GM21576 (cell line): ENCODE measurements at regions not wholly inside any gene's neighbourhood (a gene's known extent, or its start where the extent isn't known, plus 50 kb on each side); places are given as distances from the start of the nearest gene placed in this dataset.

Experiments used
- ATAC-seq: cut with Tn5 transposase; IDR thresholded peaks from one replicate; pipeline ENCODE4 v1.9.1; 2021; ENCODE audit warnings: mild to moderate bottlenecking, moderate library complexity; ENCODE audit not compliant: unreplicated experiment

DNA sequence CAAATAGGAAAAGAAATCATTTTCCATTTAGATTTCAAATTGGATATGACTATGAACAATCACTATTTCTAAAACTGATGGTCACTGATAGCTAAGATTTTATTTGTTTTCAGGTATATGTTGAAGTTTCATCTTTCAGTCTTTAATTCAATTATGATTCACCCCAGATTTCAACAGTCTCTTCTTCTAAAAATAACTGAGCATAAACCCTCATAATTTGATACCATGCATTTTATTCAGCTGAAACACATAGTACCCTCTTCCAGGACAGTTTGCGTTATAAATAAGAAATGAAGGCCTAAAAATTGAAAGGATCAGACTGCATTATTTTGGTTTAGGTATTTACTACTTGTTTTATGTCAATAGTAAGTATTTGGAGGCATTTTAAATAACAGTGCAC is 428.5 kb upstream of the NBEA start:
- no peak for ATAC-seq

DNA sequence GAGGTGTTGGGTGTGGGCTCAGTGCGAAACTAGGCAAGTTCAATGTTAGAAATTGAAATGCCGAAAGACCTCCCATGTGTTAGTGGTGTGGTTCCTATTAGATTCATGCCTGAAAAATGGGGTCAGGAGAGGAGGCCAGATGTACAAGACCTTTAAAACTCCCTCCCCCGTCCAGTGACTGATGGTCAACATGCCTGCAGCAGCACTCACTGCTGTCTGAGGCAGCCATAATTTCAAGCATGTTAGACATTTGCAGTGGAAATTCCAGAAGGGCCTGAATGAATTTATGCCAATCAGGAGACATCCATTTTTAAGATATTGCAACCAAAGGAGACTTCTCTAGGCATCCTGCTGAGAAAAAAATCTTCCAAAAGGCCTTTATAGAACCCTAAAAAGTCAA is 426.9 kb upstream of the NBEA start:
- no peak for ATAC-seq

DNA sequence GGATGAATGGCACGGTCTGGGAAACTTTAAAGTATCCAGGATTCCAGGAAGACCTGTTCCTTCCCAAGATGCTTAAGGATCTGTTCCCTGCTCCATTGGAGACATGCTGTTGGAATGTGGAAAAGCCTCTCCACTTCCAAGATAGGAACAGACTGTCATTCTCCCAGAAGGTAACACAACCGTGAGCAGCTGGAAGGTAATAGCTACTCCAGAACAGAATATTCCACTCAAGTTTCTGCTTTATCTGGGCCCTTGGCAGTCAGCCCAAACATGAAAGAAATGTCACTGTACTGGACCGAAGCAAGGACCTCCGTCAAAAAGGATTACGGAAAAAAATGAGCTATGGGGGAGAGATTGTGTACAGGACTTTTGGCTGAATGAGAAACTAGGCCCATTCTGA is 420.9 kb upstream of the NBEA start:
- no peak for ATAC-seq

DNA sequence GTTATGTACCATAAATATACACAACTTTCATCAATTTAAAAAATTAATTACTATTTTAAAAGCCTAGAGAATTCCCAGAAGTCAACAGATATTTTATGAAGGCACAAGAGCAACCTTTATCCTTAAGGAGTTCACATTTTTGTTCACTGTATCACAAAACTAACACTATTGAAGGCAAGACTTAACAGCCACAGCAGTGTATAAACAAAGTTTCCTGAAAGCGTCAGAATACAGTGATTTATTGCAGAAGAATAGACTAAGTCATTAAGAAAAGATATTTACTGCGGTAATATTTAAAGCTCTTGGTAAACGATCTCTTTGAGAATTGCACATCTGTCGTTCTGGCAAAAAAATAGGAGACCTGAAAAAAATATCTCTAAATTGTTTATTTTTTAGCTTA is 419.3 kb upstream of the NBEA start:
- no peak for ATAC-seq

DNA sequence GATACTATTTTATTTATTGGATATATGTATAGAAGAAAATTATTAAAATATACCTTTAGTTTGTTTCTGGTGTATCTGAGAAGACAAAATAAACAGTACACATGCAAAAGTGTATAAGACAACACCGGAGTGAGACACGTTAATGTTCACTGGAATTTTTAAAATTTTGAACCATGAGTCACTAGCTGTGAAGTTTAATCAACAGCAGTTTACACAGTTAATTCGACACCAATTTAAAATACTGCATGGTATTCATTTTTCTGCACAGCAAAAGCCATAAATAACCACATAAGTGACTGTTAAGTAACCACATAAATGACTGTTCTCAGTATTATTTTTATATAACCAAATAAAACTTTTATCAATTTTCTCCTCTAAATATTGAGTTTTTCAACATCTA is 418.7 kb upstream of the NBEA start:
- no peak for ATAC-seq

DNA sequence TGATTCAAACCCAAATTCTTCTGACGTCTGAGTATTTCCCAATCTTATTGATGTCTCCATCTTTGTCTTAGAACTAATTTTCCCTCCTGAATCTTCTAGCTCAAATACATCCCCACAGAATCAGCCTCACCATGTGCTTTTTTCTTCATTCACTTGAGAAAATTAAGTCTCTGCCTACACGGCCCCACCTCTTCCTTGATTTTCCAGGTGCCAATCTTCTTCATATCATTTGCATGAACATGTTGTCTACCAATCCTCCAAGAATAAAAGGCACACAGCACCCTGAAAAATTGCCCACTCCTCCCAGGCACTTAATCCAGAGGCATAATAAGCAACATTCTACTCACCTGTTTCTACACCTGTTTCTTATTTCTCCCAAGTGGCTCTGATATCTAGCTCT is 408.1 kb upstream of the NBEA start:
- no peak for ATAC-seq

DNA sequence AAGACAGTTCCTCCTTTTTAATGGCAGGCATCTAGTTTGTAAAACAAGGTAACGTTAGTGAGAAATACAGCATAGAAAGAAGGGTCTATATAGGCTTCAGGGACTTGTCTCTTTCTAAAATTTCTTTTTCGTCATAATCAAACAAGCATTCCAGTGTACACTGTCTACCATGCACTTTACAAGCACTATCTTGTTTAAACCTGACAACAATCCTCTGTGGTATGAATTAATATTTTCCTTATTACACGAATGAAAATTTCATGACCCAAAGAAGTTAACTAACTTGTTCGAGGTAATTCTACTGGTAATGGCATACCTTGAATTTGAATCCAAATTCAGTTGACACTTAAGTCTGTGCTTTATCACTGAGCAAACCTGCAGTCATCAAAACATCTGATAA is 399.7 kb upstream of the NBEA start:
- ATAC-seq, result no peak

DNA sequence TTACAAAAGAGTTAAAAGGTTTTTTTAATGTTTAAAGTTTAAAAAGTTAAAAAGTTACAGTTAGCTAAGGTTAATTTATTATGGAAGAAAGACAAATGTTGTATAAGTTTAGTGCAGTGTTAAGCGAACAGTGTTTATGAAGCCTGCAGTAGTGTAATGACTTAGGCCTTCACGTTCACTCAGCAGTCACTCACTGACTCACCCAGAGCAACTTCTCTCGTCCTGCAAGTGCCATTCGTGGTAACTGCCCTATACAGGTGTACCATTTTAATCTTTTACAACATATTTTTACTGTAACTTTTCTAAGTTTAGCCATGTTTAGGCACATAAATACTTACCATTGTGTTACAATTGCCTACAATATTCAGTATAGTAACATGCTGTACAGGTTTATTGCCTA is 398.2 kb upstream of the NBEA start:
- no peak for ATAC-seq

DNA sequence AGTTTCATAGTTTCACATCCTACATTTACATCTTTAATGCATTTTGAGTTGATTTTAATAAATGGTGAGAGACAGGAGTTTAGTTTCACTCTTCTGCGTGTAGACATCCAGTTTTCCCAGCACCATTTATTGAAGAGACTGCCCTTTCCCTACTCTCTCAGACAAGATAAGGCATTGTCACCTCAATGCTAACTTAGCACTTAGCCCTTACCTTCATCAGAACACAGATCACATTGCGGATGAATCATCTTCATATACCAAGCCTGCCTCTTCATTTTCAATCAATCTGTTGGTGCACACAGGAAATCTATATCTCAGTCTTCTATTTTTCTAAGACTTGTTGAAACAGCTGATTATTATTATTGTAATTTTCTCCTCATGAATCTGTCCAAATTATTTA is 396.6 kb upstream of the NBEA start:
- ATAC-seq, result no peak

DNA sequence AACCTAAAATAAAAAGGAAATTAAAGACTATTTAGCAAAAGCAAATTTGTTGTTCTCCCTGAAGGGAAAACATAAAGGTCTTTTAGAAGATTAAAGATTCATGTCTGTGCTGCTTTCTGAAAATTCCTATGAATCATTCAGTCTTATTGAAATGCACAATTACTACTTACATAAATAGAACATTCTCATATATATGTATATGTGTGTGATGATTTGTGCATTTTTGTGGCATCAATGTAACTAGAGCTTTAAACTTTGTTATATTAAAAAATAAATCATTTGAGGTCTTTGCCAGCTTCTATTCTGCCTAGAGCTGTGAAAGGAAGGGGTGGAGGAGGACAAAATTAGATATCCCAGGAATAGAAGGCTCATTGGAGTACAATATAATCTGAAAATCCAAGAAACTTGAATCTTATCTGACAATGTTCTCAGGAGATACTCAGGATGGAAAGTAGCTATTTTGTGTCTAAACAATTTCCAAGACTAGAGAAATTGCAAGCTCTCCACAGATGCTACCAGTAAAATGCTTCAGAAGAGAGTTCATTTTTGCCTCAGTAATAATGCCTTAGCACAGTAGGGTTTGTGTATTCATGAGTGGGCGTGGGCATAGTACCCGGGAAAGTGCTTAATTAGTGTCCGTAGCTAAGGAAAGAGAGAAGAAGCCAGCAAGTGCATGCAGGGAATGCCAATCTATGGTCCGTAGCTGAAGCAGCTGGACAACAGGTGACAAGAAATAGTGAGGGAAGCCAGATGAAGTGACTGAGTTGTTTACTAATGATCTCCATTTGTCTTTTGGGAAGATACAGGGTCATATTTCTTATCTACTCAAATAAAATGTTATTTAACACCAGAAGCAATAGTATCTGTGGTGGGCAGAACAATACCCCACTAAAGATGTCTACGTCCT is 395.5 kb upstream of the NBEA start:
- ATAC-seq, result no peak

DNA sequence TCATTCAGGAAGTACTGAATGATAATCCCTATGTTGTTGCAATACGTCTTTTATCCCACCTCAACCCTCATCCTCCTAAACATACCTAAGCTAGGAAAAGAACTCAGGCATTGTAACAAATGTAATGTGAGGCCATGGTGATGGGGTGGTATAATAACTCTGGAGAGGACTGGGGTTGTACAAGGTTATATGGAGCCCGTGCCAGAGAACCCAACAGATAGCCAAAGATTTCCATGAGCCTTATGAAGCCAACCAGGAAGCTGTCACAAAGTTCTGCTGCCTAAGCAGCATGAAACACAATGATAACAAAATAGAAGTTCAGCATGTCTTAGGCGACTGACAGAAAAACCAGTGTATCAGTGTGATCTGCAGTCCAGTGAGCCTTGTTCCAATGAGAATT is 394.1 kb upstream of the NBEA start:
- no peak for ATAC-seq

DNA sequence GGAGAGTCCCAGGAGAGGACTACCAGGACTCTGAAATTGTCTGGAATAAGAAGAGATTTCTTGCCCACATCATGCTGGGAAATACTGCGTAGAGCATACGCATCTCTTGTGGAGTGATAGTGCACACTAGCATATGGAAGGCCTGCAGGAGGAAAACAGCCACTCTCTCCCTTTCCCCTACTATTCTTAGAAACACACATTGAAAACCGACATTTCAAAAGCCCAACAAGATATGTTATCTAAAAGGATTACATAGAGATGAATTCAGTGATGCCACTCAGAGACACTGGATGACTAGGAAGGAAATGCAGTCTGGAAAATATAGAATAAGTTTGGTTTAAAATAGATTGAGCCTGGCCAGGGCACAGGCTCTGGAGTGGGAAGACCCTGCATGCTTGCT is 388.7 kb upstream of the NBEA start:
- ATAC-seq, result no peak

DNA sequence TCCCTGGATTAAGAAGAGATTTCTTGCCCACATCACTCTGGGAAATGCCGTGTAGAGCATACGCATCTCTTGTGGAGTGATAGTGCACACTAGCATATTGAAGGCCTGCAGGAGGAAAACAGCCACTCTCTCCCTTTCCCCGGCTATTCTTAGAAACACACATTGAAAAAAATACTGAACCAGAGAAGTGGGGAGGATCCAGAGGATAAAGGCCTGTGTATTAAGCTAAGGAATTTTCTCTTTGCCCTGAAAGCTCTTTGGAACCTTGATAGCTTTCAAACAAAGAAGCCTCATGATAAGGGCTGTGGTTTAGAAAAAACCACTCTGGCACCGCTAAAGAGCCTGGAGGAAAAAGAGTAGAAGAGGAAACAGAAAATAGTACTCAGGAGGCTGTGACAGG is 386.1 kb upstream of the NBEA start:
- no peak for ATAC-seq

DNA sequence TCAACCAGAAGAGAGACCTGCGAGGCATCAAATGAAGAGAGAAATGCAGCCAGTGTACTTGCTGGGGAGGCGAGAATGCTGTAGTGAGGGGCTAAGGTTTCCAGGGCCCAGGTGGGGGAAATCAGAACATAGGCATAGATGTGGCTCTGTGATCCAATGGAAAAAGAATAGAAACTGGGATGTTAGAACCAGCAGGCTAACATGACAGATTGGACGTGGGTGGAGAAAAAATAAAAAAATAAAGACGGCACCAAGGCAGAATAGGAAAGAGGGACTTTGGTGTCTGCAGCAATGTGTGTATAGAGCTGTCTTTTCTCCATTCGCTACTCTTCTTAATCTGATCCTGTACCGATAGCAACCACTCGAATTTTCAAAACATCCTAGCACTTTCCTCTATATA is 381.0 kb upstream of the NBEA start:
- no peak for ATAC-seq

DNA sequence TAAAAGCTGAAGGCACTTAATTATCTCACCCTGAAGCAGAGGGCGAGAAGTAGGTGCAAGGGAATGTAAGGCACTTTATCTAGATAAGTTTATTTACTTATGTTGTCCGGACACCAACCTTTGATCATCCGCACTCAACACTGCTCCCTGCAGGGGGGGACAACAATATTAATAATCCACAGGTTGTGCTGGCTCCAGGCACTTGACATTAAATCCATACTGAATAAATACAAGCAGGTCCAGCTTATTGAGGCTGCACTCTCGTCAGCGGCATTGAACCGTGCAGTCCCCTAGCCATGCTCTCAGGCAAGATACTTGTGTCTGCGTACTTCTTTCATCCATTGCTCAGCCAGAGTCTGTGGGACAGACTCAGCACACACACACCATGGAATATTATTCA is 374.5 kb upstream of the NBEA start:
- ATAC-seq, result no peak

DNA sequence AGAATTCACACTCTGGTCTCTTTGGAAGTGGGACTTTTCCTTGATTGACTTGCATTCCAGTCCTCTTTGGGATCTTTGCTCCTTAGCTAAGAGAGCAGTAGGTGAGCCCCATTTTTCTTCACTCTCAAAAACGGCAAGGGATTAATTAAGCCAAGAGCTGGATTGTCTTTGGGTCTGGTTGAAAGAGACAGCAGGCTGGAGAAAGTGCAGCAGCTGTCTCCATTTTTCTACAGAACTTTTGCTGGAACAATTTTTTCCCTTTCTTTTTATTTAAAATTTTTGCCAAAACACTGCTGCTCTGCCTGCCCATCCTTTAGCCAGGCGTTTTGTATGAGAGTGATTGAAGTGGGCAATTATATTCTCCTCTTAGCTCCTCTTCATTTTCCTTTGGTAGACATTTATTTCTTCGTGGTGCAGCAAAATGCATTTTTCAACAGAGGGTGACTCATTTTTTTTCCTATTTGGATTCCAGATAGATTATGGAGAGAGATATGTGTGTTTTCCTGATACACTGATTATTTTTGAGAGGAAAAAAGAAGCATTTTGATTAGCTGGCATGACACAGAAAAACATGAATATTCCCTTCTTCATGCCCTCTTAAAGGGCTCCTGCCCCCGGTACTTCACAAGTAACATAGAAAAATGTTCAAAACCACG is 371.2 kb upstream of the NBEA start:
- ATAC-seq, result no peak

DNA sequence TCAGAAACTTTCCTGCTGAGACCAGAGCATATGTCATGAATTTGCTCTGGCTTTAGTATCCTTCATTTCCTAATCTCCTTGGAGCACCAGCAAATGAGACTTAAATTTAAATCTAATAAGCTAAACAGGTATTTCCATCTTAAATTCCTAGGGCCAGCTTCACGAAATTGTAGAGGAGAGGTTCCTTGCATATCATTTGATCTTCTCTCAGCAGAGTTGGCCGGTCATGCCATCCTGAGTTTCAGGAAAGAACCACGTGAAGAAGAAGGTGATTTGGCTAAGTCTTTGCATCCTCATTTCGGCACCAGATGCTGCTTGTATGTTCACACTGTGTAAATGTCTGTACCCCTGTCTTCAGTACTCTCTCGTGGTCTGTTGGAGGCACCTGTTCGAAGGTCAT is 370.4 kb upstream of the NBEA start:
- ATAC-seq, result no peak

DNA sequence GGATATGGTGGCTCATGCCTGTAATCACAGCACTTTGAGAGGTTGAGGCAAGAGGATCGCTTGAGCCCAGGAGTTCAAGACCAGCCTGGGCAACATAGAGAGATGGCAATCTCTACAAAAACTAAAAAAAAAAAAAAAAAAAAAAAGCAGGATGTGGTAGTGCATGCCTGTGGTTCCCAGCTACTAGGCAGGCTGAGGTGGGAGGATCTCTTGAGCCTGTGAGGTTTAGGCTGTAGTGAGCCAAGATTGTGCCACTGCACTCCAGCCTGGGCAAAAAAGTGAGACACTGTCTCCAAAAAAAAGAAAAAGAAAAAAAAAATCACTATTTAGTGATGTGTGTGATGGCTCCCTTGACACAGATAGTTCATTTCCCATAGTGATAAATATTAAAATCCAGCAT is 365.0 kb upstream of the NBEA start:
- no peak for ATAC-seq

DNA sequence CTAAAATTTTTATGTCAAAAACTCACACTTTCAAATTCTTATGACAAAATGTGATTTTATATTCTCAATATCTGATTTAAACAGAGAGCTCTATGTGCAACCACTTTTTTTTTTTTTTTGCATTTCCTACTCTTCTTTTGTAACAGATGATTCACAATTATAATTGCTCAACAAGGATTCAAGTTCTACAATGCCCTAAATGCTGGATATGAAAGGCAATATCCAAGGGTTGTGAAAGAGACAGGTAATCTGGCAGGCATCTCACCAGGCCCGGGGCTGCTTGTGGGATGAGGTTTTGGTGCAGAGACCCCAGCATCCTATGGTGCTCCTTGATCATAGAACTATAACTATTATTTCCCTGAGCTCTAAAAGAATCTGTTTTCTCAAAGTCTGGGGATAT is 363.6 kb upstream of the NBEA start:
- no peak for ATAC-seq

DNA sequence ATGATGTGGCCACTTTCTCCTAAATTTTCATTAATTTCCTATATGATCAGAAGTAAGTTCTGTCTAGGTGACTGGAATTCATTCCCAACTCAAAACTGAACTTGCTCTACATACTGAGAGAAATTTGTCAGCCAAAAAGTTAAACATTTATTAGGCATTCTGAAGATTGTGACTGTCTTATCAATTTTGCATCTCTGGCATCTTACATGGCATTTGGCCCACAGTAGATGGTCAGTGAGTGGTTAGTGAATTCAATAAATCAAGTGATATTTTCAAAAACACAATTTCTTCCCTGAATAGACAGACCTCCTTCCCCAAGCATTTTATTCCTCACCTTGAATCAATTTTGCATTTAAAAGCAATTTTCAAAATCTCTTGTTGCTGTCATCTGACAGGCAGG is 363.2 kb upstream of the NBEA start:
- ATAC-seq, result no peak

DNA sequence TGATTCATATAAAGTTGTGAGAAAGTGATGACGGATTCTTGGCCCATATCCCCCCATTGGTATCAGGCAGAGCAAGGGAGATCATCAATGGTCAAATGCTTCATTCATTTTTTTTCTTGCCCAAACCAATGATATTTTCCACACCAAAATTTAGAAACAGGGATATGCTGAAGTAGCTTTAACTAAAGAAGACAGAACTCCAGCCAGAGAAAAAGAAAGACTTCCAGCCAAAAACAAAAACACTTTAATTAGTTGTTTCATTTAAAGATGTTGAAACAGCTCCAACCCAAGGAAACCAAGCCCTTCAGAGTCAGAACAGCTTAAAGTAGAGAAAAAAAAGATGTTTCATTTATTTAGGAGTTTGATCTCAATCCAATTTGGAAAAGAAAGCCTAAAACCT is 358.9 kb upstream of the NBEA start:
- ATAC-seq, result no peak

DNA sequence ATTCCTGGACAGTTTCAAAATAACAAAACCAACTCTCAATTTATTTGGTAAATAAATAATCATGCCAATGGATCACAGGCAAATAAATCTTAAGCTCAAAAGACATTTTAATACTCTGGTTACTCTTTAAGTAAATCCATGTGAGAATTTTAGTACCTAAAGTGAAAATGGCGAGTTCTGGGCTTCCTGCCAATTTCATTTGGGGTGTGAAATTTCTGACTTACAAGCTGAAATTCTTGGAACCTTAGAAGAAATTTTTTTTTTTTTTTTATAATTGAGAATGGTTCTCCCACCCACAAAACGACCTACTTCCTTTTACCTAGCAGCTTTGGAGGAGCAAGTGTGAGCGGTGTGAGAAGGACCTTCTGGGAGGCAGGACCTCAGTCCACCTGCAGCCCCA is 354.5 kb upstream of the NBEA start:
- ATAC-seq, result no peak

DNA sequence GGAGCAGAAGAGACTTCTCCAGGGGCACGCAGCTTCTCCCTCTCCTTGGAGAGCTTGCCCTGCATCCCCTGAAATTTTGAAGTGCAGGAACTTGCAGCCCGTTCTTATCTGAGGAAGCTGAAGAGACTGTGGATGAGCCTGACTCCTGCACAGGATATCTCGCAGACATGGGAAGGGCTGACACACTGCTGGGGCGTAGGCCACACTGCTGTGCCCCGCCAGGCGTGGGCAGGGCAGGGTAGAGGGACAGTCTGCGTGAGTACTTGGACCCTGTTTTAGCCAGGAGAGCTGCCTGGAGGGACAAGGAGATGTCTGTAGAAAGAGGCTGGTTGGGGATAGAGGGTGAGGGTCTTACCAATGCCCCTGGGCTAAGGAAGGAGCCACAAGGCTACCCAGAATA is 353.7 kb upstream of the NBEA start:
- ATAC-seq, result no peak
